NCI-H2227 (cell line): ENCODE measurements at regions not wholly inside any gene's neighbourhood (a gene's known extent, or its start where the extent isn't known, plus 50 kb on each side); places are given as distances from the start of the nearest gene placed in this dataset.

Source experiments
- DNase-seq: peaks from one replicate; lab custom pipeline; 2025; ENCODE audit not compliant: unreplicated experiment; lab: John Stamatoyannopoulos, UW

DNA sequence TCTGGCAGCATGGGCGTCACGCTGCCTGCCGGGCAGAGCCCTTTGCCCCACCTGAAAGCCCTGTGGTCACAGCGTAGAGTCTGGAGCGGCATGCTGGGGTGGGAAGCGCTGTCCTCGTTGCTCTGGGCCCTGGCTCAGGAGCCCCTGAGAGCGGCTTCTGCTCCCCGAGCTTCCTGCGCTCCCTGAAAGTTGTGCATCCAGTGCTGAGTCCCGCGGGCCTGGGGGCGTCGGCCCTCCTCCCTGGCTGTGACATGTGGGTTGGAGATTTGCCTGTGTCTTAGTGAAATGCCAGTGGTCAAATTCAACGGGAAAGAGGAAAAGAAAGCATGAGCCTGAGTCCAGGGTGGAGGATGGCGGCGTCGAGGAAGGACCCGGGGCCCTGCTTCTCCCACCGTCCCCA lies 1208.0 kb downstream of the BRD1 start:
- no peak for DNase-seq

DNA sequence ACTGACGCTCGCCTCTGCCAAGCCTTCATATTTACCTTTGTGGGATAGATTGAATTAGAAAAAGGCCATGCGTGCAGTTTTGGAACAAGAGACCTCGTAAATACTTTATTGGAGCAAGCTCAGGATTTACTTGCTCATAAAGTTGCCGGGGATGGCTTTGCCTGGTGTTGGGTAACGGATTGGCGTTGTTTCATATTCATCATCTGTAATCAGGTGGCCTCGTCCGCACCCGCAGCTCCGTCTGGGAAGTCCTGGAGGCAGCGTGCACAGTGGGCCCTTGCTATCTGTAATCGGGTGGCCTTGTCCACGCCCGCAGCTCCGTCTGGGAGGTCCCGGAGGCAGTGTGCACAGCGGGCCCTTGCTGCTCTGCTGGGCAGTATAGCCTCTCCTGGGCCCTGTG lies 1209.3 kb downstream of the BRD1 start:
- DNase-seq = no peak

DNA sequence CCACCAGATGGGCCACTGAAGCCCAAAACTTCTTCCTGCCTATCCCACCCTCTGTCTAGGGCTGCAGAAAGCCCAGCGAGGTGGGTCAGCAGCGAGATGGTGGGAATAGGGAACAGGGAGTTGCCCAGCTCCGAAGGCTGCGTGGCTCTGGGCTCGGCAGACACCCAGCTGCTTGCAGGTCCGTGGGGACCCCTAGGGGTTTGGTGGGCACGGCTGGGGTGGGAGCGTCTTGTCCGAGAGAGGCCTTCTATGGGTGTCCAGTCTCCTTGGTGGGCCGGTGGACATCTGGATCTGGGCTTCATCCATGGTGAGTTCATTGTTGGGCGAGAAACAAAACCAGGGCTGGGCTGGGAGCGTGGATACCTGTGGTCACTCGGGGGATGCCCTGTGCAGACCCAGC lies 1211.0 kb downstream of the BRD1 start:
- no peak for DNase-seq

DNA sequence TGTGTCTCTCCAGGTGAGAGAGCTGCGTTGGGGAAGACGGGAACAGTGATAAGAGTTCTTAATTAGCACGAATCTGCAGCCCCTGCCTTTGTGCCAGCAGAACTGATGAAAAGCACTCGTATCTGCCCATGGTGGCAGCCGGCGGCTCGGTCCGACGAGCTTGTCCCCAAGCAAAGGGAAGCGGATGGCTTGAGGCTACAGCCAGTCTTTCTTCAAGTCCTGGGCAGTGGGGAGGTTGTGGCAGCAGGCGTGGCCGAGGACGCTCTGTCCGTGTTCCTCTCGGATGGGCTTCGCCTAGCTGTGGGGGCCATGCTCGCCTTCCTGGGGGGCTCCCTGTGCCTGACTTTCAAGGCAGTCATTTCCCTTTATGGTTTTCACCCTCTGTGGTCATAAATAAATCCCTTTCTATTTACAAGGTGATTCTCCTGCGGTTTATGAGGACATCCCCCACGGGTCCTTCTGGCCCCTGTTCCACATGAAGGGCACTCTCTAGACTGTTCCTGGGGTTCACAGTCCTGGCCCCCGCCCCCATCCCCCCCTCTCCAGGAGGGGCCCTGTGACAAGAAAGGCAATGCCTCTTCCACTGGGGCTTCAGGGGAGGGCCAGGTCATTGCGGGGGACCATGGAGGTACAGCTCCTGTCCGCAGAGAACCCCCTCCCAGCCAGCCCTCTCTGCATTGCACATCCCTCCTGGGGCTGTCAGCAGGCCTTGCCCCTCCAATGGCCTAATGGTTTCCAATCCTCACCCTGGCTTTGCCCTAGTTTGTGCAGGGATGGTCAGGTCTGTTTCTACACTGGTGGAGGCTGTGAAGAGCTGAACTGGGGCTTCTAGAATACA lies 1212.3 kb downstream of the BRD1 start:
- no peak for DNase-seq

DNA sequence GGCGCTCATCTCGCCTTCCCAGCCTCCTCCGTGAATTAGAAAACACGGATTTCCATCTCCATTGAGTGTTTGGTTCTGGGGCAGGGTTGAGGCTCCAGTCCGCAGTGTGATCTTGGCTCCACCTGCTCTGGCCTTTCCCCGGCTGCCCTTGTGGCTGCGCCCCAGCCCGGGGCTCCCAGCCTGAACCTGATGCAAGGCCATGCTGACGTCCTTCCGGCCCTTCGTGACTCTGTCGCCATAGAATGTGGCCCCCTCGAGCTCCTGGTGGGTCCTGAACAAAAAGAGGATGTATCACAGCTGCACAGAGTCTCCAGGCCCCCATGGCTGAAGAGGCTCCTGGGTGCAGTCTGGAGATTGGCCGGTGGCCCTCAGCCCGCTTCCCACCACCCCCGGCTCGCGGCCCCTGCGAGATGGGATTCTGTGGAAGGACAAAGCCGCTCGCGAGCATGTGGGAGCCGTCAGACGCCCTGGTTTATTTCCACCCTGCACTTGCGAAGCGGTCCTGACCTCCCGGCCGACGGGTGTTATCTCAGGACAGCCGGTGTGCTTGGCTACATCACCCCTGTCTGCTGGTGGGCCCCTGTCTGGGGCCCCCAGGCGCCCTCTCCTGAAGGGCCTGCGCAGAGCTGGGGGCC lies 1214.0 kb downstream of the BRD1 start:
- no peak for DNase-seq

DNA sequence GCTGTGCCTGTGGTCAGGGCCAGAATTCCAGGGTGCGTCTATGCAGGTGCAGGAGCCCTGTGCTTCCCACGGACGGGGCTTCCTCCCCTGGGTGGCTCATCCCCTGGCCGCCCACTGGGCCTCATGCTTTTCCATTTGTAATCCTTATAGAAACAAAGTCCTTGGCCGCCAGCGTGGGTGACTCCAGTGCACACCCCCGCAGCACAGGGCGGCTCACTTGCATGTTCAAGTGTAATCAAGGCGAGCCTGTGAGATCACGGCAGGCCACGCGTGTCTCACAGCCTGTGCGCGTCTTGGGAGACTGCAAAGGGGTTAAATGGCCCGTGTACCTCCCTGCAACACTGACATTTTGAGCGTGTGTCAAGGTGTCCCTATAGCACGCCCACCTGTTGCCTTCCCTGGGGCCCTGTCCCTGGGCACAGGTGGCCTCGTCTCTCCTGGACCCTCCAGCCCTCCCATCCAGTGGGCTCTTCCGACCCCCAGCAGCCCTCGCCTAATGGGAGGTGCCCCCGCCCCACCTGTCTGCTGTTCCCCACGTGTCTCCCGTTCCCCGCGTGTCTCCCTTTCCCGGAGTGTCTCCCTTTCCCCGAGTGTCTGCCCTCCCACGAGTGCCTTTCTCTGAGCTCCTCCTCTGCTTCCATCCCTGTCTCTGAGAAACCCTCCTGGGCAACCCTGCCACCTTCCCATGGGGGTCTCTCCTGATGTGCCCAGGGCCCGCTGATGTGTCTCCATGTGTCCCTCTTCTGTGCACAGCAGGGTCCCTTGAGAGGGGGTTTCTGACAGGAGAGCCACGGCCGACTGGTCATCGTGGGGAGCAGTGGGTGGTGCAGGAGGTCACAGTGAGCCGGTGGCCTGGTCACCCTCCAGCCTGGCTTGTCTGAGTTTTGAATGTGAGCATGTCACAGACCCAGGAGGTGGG lies 1215.3 kb downstream of the BRD1 start:
- DNase-seq = no peak

DNA sequence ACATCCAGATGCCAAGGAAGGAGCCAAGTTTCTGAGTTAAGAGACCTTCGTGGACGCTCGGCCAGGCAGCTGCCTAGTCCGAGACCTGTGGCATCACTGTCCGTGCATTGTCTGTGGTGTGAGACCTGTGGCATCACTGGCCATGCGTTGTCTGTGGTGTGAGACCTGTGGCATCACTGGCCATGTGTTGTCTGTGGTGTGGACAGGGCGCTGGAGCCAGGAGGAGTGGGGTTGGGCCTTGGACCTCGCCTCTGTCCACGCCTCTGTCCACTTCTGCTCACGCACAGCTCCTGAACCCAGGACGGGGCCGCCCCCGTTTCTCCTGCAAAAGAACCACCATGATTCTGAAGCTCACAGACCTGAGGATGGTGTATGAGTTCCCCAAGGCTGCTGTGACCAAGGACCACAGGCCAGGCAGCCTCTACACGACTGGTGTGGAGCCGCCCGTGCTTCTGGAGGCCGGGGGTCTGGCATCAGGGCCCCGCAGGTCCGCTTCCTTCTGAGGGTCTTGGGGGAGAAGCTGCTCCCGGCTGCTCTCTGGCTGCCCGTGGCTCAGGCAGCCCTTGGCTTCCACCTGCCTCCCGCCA lies 1218.3 kb downstream of the BRD1 start:
- DNase-seq = no peak

DNA sequence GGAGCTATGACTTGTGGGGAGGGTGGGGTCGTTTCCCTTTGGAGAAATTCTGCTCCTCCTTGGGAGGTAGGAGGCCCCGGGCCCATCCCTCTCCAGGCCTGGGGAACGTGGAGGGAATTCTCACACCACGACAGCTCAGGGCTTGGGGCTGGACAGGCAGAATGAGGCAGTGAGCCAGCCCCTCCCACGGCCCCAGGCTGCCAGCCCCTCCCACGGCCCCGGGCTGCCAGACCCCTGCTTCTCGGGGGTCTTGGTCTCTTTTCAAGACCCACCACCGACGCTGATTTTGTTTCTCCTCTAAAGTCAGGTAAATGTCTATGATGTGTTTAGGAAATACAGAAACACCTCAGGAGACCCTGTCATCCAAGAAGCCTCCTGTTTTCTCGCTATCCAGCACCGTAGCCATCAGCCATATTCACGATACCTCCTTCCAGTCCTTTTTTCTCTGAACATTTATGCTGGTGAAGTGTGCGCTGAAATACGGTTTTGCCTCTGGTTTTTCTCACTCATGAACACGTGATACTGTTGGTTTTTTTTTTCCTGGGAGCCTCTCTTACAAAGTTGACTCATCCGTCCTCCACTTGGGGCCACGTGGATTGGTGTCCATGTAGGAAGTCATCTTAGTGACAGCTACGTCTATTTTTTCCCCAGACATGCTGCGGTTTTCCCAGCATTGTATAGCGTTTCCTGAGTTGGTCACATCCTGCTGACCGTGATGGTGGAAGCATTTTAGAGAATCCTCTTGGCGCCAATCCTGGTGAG lies 1219.6 kb downstream of the BRD1 start:
- no peak for DNase-seq

DNA sequence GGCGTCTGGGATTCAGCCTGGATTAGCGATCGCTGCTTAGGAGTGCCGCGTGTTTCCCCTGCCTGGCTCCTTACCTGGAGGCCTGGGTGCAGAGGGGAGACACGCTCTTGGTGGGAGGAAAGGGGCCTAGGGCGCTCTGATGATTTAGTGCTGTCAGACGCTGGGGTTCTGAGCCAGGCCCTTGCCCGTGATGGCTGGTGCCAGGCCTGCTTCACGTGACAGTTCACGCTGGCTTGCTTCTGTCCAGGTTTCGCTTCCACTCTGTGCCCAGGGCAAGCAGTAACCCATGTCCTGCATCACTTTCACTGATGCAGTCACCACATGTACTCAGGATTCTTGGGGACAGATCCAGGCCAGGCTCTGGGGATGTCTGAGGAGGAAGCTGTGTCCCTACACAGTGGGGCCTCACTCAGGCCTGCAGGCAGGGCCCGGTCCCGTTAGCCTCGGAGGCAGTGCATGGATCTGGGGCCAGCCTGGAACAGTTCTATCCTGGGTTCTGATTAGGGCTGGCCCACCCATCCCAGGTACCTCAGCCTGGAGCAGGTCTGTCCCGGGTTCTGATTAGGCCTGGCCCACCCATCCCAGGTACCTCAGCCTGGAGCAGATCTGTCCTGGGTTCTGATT lies 1220.9 kb downstream of the BRD1 start:
- DNase-seq = no peak

DNA sequence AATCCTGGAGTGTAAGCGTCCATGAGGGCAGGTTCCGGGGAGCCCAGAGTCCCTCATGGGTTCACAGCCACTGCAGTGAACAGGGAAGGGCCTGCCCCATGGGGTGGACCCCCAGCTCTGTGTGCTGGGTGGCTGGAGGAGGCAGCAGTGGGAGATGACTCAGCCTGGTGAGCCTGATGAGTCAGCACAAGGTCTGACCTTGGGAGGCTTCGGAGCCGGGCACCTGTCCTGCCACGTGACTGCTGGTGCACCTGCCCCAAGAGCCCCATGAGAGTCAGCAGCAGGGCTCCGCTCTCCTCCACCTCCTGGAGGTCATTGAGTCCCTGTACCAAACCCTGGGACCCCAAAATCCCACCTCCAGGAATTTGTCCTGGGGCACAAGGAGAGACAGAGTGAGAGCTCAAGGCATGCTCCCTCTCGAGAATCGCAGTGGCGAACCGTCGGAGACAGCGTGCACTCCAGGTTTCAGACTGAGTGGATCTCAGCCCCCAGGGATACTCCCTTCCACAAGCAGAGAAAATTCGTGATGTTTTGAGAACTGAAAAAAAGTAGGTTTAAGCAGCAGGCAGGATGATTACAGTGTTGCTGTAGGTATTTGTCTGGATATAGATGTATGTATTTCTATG lies 1221.7 kb downstream of the BRD1 start:
- DNase-seq = no peak

DNA sequence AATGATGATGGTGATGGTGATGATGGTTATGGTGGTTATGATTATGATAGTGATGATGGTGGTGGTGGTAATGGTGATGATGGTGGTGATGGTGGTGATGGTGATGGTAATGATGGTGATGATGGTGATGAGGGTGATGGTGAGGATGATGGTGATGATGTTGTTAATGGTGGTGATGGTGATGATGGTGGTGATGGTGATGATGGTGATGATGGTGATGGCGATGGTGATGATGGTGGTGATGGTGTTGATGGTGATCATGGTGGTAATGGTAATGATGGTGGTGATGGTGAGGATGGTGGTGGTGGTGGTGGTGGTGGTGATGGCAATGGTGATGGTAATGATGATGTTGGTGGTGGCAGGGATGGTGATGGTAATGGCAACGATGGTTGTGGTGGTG lies 1222.5 kb downstream of the BRD1 start:
- no peak for DNase-seq

DNA sequence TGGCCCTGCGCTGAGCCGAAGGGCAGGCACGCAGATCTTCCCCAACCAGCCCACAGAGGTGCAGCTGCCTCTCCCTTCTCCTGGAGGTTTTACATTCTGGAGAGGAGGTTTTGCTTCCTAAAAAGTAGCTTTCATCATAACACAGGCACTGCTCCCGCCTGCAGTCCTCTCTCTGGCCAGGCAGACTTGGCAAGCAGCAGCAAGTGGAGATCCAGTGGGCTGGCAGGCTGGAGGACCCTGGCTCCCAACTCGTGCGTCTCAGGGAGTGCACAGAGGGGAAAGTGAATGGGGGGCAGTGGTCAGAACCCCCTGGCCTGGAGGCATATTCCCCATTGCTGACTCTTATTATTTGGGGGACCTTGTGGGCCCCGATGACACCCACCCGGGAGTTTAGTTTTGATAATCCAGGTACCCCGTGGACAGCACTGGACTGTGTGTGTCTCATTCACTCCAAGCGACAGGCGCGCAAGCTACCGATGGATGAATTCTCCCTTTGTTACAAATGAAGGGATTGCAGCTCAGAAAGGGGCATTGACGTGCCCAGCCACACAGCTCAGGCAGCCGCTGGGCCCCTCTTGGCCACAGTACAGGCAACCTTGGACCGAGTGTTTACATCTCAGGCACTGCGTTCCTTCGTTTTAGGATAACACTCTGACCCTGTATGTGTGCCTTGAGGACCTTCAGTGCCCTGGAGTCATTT lies 1223.9 kb downstream of the BRD1 start:
- no peak for DNase-seq

DNA sequence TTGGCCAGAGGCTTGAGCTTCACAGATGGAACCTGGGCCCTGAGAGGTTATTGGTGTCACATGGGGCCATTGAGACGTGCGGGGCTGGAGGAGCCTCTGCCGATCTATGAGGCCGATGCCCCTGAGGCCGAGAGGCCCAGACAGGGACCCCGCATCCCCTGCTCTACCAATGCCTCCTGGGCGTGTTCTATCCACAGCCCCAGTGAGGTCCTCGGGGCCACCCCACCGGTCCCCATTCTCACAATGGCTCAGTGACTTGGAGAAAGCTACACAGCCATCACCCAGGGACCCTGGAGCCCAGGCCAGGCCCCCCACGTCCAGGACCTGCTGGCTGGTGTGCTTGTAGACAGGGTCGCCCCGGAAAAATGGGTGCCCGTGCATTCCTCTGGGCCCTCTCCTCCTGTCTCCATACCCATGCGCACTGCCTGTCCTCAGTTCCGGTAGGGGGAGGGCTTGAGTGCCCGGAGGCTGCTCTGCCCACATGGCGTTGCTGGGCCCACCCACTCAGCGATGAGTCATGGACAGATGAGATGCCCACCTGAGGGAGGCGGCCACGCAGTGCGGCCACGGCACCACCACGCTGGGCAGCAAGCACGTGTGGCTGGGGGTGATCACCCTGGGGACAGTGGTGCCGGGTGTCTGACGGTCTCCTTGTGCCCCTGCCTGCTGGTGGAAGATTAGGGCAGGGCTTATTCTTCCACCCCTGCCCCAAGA lies 1224.7 kb downstream of the BRD1 start:
- DNase-seq = no peak

DNA sequence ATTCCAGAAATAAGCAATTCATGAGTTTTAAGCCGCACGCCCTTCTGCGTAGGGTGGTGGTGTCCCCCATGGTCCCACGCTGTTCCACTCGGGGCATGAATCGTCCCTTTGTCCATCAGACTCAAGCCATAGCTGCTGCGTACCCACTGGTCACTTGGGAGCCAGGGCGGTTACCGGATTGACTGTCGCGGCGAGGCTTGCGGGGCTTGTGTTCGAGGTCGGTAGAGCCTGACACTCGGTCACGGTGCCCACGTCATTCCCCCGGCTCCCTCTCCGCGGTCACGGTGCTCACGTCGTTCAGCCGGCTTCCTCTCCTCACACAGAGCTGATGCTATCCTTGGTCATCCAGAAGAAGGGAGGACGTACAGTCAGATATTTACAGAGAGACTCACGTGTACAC lies 1227.0 kb downstream of the BRD1 start:
- no peak for DNase-seq

DNA sequence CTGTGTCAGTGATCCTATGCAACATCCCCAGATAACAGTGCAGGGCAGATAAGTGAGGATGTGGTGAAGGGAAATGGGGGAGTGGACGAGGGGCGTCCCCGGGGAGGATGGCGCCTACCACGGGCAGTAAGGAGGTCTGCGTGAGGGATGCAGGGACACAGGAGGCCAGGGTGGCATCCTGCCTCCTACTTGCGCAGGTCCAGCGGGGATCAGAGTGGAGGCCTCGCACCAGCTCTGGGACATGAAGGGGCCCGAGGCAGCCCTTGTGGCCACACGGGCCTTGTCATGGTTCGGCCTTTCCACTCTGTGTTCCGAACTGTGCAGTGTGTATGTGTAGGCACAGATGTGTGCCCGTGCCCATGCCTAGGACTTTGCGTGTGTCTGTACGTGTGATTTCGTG lies 1227.5 kb downstream of the BRD1 start:
- DNase-seq = no peak

DNA sequence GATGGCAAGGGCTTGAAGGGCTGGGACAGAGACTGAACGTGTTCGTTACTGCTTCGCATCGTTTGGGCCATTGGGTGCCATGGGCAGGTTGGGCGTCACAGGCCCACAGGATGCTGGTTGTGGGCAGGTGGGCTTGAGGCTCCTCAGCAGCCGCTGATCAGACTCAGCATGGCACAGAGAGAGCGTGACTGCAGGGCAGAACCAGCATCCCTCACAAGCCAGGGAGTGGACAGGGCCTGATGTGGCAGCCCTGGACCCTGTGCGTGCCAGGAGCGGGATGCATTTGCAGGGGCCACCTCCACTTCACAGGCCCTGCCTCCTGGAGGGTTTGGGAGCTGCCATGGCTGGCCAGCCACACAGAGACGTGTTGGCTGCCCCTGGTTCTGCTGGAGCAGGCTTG lies 1228.3 kb downstream of the BRD1 start:
- DNase-seq = no peak

DNA sequence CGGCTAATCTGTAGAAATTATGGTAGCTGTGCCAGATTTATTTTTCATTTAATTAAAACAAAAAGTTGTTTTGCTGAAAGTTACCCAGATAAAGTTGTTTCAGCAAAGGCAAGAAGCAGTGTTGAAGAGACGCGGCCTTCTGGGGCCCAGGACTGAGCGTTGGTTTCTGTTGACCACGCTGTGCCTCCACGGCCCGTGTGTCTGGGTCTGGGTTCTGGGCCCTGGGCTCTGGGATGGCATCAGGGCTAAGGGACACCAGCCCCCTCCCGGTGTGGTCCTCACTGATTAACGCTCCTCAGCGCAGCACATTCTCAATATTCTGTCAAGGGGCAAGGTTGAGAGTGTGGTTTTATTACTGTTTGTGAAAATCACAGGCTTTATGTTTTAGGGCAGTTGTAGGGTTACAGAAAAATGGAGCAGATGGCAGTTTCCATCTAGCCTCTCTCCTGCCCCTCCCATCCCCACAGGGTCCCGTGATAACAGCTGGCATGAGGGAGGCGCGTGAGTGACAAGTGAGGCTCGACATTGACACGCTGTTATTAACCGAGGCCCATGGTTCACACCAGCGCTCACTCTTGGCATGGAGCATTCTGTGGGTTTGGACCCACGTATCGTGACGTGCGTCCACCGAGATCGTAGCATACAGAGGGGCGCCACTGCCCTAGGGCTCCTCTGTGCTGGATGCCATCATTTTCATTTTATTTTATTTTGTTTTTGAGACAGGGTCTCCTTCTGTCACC lies 1231.4 kb downstream of the BRD1 start:
- DNase-seq = no peak

DNA sequence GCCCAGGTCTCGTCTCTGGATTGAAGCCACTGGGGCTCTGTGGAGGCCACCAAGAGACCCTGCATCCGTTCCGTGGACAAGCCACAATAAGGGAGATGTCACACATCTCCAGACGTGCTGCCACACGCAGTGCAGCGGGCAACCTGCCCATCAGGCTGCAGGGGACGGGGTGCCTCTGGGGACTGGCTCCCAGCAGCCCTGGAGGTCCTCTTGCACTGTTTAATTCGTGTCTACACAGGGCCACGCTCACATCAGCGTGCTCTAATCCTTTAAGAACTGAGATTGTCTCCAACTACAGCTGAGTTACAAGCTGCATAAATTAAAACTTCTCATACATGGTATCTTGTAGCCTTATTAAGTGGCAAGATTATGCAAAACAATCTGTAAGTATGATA lies 1232.2 kb downstream of the BRD1 start:
- no peak for DNase-seq
